MM.1S (cell line): ENCODE measurements at regions not wholly inside any gene's neighbourhood (a gene's known extent, or its start where the extent isn't known, plus 50 kb on each side); places are given as distances from the start of the nearest gene placed in this dataset.

Source experiments
- DNase-seq: peaks from one replicate; pipeline ENCODE4 v3.0.0-alpha.2; 2015
- H2AFZ ChIP-seq: fragments of 300-600 bp; sonication (generic); 2 replicates; pipeline ENCODE4 v1.6.0; 2016; ENCODE audit warnings: antibody characterized with exemption, low read length
- H3F3A ChIP-seq: fragments of 300-600 bp; sonication (generic); 2 replicates; pipeline ENCODE4 v1.6.1; 2016; ENCODE audit warnings: mild to moderate bottlenecking, antibody characterized with exemption, low read length, moderate library complexity, mixed read lengths; ENCODE audit not compliant: insufficient read depth
- H3K27ac ChIP-seq: fragments of 300-600 bp; sonication (generic); 2 replicates; pipeline ENCODE4 v1.5.1; 2016; ENCODE audit warnings: mild to moderate bottlenecking, low read length
- H3K27me3 ChIP-seq: fragments of 300-600 bp; sonication (generic); replicated peaks from 2 replicates; pipeline ENCODE4 v1.6.0; 2016; ENCODE audit warnings: low read length; ENCODE audit not compliant: insufficient read depth
- H3K36me3 ChIP-seq: fragments of 300-600 bp; sonication (generic); replicated peaks from 2 replicates; pipeline ENCODE4 v1.6.1; 2016; ENCODE audit warnings: mild to moderate bottlenecking, low read length, mixed read lengths; ENCODE audit not compliant: insufficient read depth
- H3K4me1 ChIP-seq: fragments of 300-600 bp; sonication (generic); 2 replicates; pipeline ENCODE4 v1.6.1; 2016; ENCODE audit warnings: low read length, mixed read lengths
- H3K4me2 ChIP-seq: fragments of 300-600 bp; sonication (generic); 2 replicates; pipeline ENCODE4 v1.6.0; 2016; ENCODE audit warnings: low read depth, low read length
- H3K4me3 ChIP-seq: fragments of 300-600 bp; sonication (generic); 2 replicates; pipeline ENCODE4 v1.5.1; 2016; ENCODE audit warnings: low read length, mixed read lengths
- H3K79me2 ChIP-seq: fragments of 300-600 bp; sonication (generic); 2 replicates; pipeline ENCODE4 v1.6.1; 2016; ENCODE audit warnings: mixed run types, low read length, mixed read lengths
- H3K9ac ChIP-seq: fragments of 300-600 bp; sonication (generic); 2 replicates; pipeline ENCODE4 v1.6.1; 2016; ENCODE audit warnings: low read length, mixed read lengths
- H3K9me2 ChIP-seq: fragments of 300-600 bp; sonication (generic); replicated peaks from 2 replicates; pipeline ENCODE4 v1.6.1; 2016; ENCODE audit warnings: mild to moderate bottlenecking, low read length, mixed read lengths; ENCODE audit not compliant: insufficient read depth
- H3K9me3 ChIP-seq: fragments of 300-600 bp; sonication (generic); replicated peaks from 2 replicates; pipeline ENCODE4 v1.6.1; 2016; ENCODE audit warnings: mild to moderate bottlenecking, low read length, mixed read lengths; ENCODE audit not compliant: insufficient read depth
- H4K20me1 ChIP-seq: fragments of 300-600 bp; sonication (generic); 2 replicates; pipeline ENCODE4 v1.6.1; 2016; ENCODE audit warnings: mild to moderate bottlenecking, low read length, moderate library complexity, mixed read lengths; ENCODE audit not compliant: insufficient read depth
- CTCF ChIP-seq: fragments of 300-600 bp; sonication (generic); IDR thresholded peaks from 2 replicates; pipeline ENCODE4 v1.5.1; 2016; ENCODE audit warnings: antibody characterized with exemption, low read length, mixed read lengths
- EZH2 ChIP-seq: fragments of 300-600 bp; sonication (generic); optimal IDR thresholded peaks from 2 replicates; pipeline ENCODE3; 2017; ENCODE audit warnings: low read depth, mild to moderate bottlenecking, antibody characterized with exemption, low read length, mixed read lengths
- EZH2phosphoT487 ChIP-seq: fragments of 300-600 bp; sonication (generic); IDR thresholded peaks from 2 replicates; pipeline ENCODE4 v1.6.1; 2018; ENCODE audit warnings: antibody characterized with exemption, low read length

- Histone ChIP-seq H3K4me2 (no peak overlapping the region), H2AFZ (no peak overlapping the region), H3K79me2 (no peaks in the 10 kb centered on the region), H3K4me3 (no peak overlapping the region), H3K27me3 (no peaks in the 10 kb centered on the region), H3K36me3 (no peaks in the 10 kb centered on the region), H3F3A (no peaks in the 10 kb centered on the region), H3K9ac (no peak overlapping the region), H3K4me1 (no peaks in the 10 kb centered on the region), H4K20me1 (no peaks in the 10 kb centered on the region), H3K9me2 (no peaks in the 10 kb centered on the region), H3K9me3 (no peaks in the 10 kb centered on the region), H3K27ac (no peak overlapping the region)
- no peak for DNase-seq
- TF ChIP-seq CTCF (no peak), EZH2phosphoT487 (no peak), EZH2 (no peak)
Observed at GRCh38 chr3:34275811-34276210, 477.4 kb downstream of the PDCD6IP start.

GRCh38 chr3:34276342-34276741 lies 477.9 kb downstream of the PDCD6IP start:
- DNase-seq, result no peak
- Histone ChIP-seq H3K9ac (no peak overlapping the region), H3K9me2 (no peaks in the 10 kb centered on the region), H3K4me1 (no peaks in the 10 kb centered on the region), H3K79me2 (no peaks in the 10 kb centered on the region), H3K36me3 (no peaks in the 10 kb centered on the region), H3K4me3 (no peak overlapping the region), H3K4me2 (no peak overlapping the region), H2AFZ (no peak overlapping the region), H3K27ac (no peak overlapping the region), H3K9me3 (no peaks in the 10 kb centered on the region), H4K20me1 (no peaks in the 10 kb centered on the region), H3K27me3 (no peaks in the 10 kb centered on the region), H3F3A (no peaks in the 10 kb centered on the region)
- TF ChIP-seq CTCF (no peak), EZH2phosphoT487 (no peak), EZH2 (no peak)

- H3K9me3 ChIP-seq, result no peaks in the 10 kb centered on the region
Observed at GRCh38 chr3:34277110-34277509, 478.7 kb downstream of the PDCD6IP start.

More at GRCh38 chr3:34277110-34277509, 478.7 kb downstream of the PDCD6IP start:
- Histone ChIP-seq H3F3A (no peaks in the 10 kb centered on the region), H3K9me2 (no peaks in the 10 kb centered on the region), H3K4me1 (no peaks in the 10 kb centered on the region), H4K20me1 (no peaks in the 10 kb centered on the region), H3K4me2 (no peak overlapping the region), H2AFZ (no peak overlapping the region), H3K27me3 (no peaks in the 10 kb centered on the region), H3K79me2 (no peaks in the 10 kb centered on the region), H3K4me3 (no peak overlapping the region), H3K36me3 (no peaks in the 10 kb centered on the region), H3K27ac (no peak overlapping the region), H3K9ac (no peak overlapping the region)
- DNase-seq, result no peak
- TF ChIP-seq EZH2phosphoT487, result no peak
- TF ChIP-seq CTCF, result no peak
- TF ChIP-seq EZH2, result no peak
